ENCODE measurements at regions not wholly inside any gene's neighbourhood (a gene's known extent, or its start where the extent isn't known, plus 50 kb on each side); places are given as distances from the start of the nearest gene placed in this dataset.

DNA sequence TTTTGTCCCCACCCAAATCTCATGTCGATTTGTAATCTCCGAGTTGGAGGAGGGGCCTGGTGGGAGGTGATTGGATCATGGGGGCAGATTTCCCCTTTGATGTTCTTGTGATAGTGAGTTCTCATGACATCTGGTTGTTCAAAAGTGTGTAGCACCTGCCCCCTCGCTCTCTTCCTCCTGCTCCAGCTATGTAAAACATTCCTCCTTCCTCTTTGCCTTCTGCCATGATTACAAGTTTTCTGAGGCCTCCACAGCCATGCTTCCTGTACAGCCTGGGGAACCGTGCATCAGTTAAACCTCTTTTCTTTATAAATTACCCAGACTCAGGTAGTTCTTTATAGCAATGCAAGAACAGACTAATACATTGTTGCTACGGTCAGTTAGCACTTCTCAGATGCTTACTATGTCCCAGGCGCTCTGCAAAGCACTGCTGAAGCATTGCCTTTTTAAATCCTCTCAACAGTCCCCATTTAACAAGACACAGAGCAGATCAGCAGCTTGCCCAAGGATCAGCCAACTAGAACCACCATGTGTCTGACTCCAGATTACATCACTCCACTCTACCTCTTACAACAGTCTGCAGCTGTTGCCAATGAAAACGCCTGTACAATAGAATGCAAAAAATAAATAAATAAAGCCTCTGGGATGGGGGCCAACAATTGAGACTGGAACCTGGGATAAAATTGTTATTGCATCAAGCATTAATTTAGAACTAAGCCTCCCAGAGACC, 52.4 kb upstream of the USP1 start:
- TF ChIP-seq, protein P1, sequence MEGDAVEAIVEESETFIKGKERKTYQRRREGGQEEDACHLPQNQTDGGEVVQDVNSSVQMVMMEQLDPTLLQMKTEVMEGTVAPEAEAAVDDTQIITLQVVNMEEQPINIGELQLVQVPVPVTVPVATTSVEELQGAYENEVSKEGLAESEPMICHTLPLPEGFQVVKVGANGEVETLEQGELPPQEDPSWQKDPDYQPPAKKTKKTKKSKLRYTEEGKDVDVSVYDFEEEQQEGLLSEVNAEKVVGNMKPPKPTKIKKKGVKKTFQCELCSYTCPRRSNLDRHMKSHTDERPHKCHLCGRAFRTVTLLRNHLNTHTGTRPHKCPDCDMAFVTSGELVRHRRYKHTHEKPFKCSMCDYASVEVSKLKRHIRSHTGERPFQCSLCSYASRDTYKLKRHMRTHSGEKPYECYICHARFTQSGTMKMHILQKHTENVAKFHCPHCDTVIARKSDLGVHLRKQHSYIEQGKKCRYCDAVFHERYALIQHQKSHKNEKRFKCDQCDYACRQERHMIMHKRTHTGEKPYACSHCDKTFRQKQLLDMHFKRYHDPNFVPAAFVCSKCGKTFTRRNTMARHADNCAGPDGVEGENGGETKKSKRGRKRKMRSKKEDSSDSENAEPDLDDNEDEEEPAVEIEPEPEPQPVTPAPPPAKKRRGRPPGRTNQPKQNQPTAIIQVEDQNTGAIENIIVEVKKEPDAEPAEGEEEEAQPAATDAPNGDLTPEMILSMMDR (IDR thresholded peaks at IDR 0.05): no peak
- no peak for TF ChIP-seq POLR2A (IDR thresholded peaks at IDR 0.05)
